GM12872 (cell line): ENCODE measurements at regions not wholly inside any gene's neighbourhood (a gene's known extent, or its start where the extent isn't known, plus 50 kb on each side); places are given as distances from the start of the nearest gene placed in this dataset.

Experiments
- CTCF ChIP-seq: IDR thresholded peaks from 3 replicates; pipeline ENCODE4 v1.5.1; 2011; ENCODE audit warnings: low read depth, mild to moderate bottlenecking, low read length, moderate library complexity; ENCODE audit not compliant: insufficient read depth

- no peak for TF ChIP-seq CTCF
Measured at GRCh38 chr17:77496831-77497577, 356.2 kb downstream of the SEC14L1 start.

GRCh38 chr17:77497578-77497934 lies 356.8 kb downstream of the SEC14L1 start:
- TF ChIP-seq CTCF = no peak

GRCh38 chr17:77498091-77498741 lies 357.4 kb downstream of the SEC14L1 start:
- no peak for TF ChIP-seq CTCF

GRCh38 chr17:77498791-77499698 lies 358.3 kb downstream of the SEC14L1 start:
- TF ChIP-seq CTCF = no peak

- TF ChIP-seq CTCF = no peak
Measured at GRCh38 chr17:77499699-77500435, 359.1 kb downstream of the SEC14L1 start.

- peak; percentile 61 for TF ChIP-seq CTCF
Measured at GRCh38 chr17:77501101-77501566, 360.4 kb downstream of the SEC14L1 start.
